GM21576 (cell line): ENCODE measurements at regions not wholly inside any gene's neighbourhood (a gene's known extent, or its start where the extent isn't known, plus 50 kb on each side); places are given as distances from the start of the nearest gene placed in this dataset.
"Not testable (repeated sequence)": the region's sequence is repeated elsewhere in the genome, so short reads cannot be mapped to it uniquely, and the experiment has no call there.

Experiments
- ATAC-seq: cut with Tn5 transposase; IDR thresholded peaks from one replicate; pipeline ENCODE4 v1.9.1; 2021; ENCODE audit warnings: mild to moderate bottlenecking, moderate library complexity; ENCODE audit not compliant: unreplicated experiment

DNA sequence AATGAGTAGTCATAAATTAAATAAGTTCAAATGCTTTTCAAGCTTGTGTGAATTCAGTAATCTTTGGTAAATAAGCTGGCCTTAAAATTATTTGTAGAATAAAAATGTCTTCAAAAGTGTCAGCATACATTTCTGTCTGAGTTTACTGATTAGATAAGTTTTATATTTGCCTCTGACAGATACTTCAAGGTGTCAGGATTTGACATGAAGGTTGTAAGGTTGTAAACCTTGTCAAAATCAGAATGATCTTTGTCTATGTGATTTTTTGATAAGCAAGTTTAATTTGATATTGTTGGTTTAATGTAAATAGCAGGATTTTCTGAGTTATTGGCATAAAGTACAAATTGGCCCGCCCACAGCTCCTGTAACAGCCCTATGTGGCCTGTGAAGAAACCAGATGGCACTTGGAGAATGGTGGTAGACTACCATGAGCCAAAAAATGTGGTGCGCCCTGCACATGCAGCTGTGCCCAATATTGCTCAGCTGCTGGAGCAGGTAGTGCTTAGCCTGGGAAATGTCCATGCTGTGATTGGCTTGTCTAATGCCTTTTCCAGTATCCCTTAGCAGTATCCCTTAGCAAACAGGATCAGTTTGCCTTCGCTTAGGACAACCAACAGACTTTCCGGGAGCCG, 188.0 kb upstream of the SPHKAP start:
- no peak for ATAC-seq

DNA sequence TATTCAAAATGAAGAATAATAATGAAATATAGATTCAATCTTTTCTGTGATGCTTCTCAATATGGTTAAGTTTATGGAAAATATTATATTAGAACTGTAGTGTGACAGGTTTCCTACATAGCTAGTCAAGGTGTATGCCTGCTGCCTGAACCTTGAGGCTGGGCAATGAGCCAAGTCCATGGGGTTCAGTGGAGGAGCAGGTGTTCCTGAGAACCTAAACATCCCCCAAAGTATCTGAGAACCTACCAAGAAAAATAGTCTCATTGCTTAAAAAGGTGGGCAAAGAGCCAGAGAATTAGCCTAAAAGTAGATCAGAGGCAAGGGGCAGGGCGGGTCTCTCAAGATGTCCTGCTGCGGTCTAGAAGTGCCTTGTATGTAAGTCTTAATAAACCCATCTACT, 185.9 kb upstream of the SPHKAP start:
- no peak for ATAC-seq

DNA sequence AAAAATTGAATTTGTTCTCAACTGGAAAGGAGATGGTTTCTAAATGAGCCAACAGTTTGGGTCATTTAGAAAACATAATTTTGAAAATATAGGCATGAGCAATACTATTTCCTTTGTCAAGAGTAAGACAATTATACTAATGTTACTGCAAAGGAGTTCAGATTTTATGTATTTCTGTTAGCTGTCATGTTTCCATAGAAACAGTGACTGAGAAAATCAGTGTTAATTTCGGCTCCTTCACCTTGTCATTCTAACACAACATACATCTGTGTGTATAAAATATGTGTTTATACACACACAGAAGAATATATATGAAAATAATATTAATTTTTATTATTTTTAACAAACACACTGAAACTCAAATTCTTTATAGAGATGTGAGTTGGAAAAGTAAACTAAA, 178.0 kb upstream of the SPHKAP start:
- ATAC-seq: no peak

DNA sequence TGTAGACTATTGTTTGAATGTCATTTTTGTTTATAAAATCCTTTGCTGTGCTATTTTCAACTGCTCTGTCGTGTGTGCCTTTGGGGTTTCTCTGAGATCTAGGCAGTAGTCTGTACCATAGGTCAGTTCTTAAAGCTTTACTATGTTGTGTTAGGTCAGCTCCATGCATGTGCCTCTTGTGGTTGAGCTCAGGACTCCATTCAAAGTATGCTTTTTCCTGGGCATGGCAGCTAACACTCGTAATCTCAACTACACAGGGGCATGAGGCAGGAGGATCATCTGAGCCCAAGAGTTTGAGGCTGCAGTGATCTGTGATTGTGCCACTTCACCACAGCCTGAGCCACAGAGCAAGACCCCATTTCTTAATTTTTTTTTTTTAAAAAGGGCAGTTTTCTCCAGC, 174.4 kb upstream of the SPHKAP start:
- ATAC-seq: no peak

DNA sequence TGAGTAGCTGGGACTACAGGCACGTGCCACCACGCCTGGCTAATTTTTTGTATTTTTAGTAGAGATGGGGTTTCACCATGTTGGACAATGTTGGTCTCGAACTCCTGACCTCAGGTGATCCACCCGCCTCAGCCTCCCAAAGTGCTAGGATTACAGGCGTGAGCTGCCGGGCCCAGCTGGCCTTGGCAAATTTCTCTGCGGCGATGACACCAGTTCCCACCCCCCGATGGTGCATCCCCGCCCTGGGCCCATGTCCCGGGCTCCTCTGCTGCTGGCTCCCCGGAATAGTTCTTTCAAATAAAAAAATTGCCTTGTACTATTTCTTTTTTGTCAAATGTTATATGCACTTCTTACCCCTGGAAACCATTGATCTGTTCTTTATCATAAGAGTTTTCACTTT, 171.5 kb upstream of the SPHKAP start:
- not testable (repeated sequence) for ATAC-seq

DNA sequence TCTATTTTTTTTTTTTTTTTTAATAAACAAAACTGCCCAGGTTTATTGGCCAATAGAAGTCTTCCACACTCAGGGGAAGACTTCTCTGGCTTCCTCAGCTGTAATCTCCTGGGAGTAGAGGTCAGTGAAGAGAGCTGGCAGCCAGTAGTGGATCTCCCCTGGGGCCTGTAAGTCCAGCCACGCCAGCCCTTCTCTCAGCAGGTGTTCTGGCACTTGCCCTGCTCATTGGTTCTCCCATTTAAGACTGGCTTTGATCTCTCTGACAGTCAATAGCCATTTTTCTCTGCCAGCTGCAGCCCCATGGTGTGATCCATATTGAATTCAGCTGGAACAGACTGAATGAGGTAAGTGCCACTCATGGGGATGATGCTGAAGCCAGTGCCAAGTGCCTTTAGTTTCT, 170.6 kb upstream of the SPHKAP start:
- no peak for ATAC-seq

DNA sequence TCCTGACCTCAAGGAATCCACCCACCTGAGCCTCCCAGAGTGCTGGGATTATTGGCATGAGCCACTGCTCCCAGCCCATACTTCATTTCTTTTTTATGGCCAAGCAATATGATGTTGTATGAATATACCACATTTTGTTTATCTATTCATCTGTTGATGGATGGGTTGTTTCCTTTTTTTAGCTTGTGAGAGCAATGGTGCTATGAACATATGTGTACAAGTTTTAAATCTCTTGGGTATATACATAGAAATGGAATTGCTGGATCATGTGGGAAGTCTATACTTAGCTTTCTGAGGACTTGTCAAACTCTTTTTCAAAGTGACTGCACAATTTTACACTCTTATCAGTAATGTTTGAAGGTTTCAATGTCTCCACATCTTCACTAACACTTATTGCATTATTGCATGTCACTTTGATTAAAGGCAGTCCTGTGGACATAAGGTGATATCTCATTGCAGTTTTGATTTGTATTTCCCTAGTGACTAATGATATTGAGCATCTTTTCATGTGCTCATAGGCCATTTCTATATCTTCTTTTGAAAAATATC, 167.1 kb upstream of the SPHKAP start:
- no peak for ATAC-seq

DNA sequence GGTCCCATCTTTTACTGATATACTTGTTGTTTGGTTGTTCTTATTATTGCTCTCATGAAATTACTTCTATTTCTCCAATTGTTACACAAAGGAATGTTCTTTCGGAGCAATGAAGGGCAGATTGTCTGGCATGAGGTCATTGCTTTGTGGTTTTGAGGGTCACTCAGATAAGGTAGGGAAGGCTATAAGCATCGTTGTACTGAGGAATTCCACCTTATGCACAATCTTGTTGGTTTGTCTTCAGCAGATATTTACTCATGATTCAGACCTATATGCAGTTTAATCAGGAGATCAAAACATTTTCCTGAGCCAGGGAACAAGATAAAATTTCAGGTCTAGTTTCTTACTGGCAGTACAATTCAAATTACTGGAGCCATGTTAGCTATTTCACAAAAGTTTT, 163.0 kb upstream of the SPHKAP start:
- no peak for ATAC-seq

DNA sequence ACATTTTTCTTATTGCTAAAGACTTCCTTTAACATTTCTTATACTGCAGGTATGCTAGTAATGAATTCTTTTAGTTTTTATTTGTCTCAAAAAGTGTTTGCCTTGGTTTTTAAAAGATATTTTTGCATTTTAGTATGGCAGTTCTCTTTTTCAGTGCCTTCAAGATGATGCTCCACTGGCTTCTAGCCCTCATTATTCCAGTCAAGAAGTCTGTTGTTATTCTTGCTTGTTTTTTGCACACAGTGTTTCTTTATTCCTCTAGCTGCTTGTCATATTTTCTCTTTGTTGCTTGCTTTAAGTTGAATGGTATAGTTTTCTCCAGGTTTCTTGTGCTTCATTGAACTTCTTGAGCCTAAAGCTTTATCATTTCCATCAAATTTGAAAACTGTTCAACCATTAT, 158.0 kb upstream of the SPHKAP start:
- ATAC-seq: no peak

DNA sequence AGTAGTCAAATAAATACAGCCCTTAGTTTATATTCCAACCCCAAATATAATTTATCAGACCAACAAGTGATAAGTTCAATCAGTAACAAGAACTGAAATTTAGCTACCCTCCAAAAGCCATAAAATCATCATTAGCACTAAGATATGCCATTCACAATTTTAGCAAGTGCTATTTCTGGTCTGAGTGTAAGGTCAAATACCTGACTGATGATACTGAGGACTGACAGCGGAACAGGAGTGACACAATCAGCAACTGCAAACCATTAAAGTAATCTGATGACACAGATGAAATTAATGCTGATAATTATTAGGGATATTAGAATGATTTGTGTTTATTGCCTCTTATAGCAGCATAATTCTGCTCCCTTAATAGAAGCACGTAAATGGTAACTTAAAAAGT, 152.7 kb upstream of the SPHKAP start:
- no peak for ATAC-seq

DNA sequence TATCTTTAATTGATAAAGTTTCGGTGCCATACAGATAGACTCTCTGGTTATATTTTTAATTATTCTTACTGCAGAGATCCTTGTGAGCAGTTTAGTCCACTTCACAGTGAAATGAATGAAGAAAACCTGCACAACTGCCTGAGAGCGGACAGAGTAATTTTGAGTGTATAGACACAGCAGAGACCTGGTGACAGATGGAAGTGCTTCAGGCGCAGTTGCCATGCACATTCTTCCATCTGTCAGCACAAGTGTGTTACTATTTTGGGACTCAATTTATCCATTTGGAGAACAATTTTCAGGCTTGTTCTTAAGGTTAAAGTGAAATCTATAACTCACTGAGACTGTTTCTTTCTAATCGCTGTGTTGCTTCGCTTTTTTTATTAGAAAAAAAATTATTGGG, 147.8 kb upstream of the SPHKAP start:
- no peak for ATAC-seq

DNA sequence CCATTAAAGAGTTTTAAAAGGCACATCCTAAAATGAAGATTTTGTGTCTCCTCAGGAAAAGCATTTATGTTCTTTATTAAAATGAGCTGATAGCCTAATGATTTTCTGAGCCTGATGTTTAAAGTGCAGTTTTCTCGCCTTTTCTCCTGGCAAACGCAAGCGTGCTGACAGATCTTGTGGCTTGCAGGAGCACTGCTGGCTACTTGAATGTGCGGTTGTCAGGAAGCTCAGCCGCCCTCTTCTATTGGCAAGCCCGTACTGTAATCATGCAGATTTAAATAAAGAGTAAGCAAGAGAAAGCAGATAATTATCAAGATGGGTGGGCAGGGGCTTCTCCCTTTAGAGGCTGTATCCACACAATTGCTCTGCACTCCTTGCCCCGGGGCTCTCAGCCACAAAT, 139.5 kb upstream of the SPHKAP start:
- ATAC-seq: no peak

DNA sequence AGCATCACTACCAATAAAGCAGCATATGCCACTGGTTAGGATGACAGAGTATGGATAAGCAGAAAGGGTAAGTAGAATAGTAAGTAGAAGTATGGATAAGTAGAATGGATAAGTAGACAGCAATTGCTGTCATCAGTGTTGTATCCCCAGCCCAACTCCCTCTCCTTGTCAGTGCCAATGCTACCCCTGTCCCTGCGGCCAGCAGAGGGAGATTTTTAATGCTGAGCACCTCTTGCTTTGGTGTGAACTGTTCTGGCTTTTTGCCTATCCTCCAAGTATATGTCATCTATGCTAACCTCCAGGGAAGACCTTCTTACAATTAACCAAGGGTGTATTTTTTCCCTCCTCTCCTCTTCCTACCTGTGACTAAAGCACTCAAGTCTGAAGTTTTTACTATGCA, 136.7 kb upstream of the SPHKAP start:
- ATAC-seq: no peak

DNA sequence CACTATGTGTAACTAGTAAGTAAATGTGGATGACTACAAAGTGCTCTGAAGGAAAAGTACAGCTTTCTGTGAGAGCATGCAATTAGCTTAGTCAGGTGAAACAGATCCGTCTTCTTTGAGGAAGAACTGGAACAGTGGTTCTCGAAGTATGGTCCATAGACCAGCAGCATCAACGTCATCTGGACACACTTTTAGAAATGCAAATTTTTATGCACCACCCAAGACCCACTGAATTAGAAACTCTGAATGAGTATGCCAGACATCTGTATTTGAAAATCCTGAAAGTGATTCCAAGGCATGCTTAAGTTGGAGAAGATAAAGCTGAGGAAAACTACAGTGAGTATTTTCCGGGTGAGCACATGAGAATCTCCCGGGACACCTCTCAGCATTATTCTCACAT, 130.7 kb upstream of the SPHKAP start:
- no peak for ATAC-seq

DNA sequence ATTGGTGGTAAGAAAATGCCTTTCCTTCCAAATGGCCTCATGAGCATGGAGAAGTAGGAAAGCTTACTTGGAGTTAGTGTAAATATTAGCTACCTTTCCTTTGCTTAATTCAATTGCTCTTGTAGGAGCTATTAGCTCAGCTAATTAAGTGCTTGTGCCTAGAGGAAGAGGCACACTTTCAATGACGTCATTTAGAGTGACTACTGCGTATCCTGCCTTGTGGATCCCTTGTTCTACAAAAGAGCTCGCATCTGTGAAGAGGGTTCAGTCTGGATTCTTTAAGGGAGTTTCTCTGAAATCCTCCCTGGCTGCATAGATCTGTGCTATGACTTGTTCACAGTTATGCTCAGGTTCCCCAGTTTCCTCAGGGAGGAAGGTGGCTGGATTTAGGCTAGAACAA, 122.5 kb upstream of the SPHKAP start:
- ATAC-seq: no peak

DNA sequence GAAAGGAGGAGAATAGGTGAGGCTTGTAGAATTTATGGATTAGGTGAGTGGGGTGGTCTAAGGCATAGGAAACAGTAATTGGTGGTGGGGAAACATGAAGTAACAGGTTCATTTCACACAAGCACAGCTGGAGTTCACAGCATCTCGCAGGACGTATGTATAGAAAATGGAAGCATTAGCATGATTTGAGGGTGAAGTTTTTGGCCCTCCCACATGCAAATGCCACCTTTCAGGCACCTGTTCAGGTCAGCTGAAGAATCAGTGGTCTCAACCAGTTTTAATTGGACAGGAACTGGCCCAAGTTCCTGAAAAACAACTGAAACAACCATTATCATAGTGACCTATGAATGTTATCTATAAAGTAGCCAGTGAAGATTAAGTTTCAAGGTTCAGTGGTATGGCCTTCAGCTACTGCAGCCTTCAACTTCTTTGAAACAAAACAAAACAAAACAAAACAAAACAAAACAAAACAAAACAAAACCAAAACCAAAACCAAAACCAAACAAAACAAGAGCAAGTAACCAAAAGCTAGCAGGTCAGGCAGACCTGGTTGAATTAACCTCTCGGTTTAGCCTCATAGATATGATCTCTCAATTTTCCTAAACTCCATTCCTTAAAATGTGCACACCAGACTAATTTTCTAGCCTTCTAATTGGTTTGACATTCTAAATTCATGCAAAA, 102.1 kb upstream of the SPHKAP start:
- ATAC-seq: no peak

DNA sequence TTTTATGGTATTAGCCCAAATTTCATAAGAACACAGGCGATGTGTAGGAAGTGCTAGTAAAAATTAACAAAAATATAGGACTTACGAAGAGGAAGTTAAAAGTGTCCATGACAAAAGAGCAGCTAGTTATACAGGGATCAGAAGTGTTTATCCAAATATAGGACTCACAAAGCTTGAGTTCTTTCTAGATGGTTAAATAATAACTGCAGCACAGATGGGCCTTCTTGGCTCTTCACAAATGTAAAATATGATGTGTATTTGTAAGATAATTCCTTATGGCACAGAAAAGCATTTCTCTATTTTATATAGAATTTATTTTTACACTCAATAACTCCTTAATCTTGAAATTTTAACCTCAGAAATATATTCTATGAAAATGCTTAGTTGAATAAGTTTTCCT, 100.9 kb upstream of the SPHKAP start:
- ATAC-seq: no peak

DNA sequence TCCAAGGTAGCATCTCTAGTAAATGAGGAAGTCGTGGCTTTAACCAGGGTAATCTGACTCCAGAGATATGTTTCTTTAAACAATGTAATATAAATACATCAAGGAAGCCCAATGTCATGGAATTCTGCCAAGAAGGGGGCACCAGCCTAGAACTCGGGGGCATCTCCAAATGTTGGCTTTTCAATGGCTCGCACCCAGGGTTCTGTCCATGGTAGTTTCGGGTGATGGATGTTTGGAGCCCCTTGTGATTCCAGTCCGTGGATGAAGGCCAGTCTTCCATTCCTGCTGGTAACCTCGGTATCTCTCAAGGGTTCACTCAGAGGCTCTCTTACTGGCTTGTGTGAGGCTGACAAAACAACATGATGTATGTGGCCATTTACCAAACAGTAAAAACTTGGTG, 91.7 kb upstream of the SPHKAP start:
- ATAC-seq: no peak

DNA sequence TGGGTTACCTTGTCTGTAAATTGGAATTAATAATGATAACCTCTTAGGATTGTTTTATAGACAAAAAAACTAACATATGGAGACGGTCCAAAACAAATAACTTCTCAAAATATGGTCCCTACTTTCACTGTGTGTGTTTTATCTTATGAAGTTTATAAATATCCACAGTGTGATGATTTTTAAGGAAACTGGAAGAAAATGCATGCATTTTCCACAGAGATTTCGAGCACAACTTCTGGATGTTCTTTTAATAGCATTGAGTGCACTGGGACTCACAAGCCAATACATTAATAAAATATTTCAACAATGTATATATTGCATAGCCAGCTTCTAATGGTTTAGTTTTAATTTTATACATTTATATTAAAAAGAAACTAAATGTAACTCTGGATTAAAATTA, 87.9 kb upstream of the SPHKAP start:
- ATAC-seq: no peak

DNA sequence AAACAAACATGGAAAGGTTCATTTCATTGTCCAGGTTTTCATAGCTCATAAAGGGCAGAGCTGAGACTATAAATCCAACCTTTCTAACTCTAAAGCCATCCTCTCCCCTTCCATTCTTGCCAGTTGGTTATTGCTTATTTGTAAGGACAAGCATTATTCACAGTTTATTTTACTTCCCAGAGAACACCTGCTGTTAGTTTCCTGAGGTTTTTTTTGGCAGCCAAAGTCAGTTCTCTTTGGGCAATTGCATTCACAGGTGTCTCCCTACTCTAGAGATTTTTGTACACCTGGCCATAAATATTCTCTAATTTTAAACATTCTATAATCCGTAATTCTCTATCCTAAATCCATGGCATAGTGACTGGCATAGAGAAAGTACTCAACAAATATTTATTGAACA, 87.3 kb upstream of the SPHKAP start:
- ATAC-seq: no peak

DNA sequence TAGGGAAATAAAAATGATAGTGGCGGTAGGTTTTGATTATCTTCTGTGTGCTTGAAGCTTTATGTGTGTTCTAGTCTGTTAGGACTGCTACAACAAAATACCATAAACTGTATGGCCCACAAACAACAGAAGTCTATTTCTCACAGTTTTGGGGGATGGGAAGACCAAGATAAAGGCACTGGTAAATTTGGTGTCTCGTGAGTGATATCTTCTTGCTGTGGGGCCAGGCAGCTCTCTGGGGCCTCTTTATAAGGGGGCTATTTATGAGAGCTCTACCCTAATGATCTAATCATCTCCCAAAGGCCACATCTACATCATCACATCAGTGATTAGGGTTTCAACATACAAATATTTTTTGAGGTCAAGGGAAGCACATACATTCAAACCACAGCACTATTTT, 86.8 kb upstream of the SPHKAP start:
- ATAC-seq: no peak

DNA sequence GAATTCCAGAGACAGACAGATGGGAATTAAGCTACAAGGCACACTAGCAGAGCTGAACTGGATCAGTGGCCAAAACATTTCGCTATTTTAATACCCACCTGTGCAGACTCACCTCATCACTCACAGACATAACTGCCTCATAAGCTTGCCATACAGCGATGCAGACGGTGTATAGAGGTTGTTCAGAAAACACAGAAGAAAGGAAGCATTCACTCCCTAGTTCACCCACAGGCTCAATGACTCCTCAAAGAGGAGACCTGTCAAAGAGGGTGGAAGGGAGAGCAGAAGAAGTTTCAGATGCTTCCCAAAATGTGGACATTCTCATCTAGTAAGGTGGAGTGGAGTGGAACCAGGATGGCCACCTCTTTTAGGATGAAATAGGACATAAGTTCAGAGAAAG, 81.7 kb upstream of the SPHKAP start:
- ATAC-seq: no peak

DNA sequence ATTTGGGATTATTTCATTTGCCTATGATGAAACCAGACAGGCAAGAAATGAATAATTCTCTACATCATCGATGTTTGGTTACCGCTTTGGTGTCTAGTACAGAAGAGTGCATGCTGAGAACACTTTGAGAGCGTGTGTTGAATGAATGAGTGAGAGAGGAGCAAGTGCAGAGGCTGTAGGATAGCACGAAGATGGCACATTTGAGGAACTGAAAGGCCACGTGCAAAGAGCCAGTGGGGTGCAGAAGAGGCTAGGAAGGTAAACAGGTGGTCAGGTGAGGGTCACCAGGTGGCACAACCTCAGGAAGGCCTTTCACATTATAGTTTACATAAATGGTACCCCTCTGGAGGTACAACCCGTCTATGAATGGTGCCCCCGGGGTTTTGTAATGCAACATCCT, 80.1 kb upstream of the SPHKAP start:
- no peak for ATAC-seq
